ENCODE measurements at regions not wholly inside any gene's neighbourhood (a gene's known extent, or its start where the extent isn't known, plus 50 kb on each side); places are given as distances from the start of the nearest gene placed in this dataset.
"Not testable (repeated sequence)": the region's sequence is repeated elsewhere in the genome, so short reads cannot be mapped to it uniquely, and the experiment has no call there.

DNA sequence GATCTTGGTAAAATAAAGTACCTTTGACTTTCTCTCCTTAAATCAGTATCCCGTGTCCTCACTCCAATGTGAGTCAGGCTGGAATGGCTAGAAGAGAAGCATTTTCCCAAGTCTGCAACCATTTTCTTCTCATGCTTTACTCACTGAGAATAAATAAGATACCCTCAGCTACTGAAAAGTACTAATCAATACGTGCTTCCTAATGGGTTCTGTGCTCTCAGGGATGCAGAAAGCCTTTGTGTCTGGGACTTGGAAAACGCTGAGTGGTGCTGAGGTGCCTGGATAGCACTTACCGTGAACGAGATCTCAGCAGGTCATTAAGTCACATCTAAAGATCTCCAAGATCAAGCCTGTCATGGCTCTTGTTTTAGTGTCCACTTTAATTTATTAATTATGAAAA lies 672.3 kb upstream of the C16orf82 start:
- DNase-seq (ENCODE audit: low spot score), result no peak

DNA sequence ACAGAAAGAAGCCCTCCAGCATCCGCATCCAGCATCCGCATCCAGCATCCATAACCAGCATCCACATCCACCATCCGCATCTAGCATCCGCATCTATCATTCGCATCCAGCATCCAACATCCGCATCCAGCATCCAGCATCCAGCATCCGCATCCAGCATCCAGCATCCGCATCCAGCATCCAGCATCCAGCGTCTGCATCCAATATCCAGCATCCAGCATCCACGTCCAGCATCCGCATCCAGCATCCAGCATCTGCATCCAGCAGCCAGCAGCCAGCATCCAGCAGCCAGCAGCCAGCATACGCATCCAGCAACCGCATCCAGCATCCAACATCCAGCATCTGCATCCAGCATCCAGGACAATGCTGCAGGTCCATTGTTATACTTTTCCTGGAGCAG lies 671.0 kb upstream of the C16orf82 start:
- no peak for DNase-seq (ENCODE audit: low spot score)

DNA sequence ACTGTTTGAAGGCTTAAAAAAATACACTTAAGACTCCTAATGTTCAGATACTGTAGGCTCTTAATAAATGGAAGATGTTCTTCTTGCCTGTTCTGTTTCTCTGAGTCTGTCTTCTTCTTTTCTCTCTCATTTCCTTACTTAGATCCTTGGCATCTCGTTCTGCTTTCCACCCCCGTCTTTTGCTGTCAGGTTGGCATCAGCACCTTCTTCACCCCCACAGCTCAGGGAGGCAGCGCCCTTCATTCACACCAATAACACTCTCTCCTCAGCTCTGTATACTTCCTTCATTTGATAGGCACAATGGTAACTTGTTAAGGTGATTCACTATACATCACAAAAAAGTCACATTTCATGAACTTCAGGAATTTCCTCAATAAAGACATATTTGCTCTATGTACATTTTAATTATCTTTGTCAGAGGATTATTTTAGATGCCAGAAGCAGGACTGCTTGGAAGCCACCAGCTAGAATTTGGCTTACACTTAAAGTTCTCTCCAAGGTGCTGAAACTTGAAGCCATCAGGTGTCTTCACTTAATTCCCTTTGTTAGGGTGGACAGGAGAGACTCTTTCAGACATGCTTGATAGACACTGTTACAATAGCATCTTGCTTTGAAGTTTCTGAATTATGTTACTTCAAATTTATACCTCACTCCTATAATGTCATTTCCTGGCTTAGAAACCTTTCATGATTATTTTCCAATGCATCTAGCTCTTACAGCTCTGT lies 670.1 kb upstream of the C16orf82 start:
- DNase-seq (ENCODE audit: low spot score), result no peak

DNA sequence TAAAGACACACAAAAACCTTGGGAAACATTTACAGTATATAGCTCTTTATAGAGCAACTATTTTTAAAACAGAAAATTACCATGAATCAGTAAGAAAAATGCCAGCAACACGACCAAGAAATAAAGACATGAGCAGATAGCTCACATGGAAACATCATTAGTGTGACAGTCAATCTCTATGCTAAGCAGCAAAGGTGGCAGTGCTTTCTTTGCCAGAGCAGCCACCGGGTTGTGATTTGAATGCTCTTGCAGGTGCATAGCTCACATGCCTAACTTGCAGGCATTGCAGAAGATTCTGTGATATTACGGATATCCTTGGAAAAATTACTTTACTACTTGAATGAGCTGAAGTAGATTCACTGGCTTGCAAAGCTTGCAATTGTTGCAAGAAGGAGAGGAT lies 652.9 kb upstream of the C16orf82 start:
- DNase-seq (ENCODE audit: low spot score), result no peak

DNA sequence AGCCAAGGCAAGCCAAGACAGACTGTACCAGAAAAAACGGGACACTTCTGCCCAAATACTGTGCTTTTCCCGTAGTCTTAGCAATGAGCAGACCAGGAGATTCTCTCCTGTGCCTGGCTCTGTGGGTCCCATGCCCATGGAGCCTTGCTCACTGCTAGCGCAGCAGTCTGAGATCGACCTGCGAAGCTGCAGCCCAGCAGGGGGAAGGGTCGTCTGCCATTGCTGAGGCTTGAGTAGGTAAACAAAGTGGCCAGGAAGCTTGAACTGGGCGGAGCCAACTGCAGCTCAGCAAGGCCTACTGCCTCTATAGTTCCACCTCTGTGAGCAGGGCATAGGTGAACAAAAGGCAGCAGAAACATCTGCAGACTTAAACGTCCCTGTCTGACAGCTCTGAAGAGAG lies 647.3 kb upstream of the C16orf82 start:
- DNase-seq (ENCODE audit: low spot score), result not testable (repeated sequence)

DNA sequence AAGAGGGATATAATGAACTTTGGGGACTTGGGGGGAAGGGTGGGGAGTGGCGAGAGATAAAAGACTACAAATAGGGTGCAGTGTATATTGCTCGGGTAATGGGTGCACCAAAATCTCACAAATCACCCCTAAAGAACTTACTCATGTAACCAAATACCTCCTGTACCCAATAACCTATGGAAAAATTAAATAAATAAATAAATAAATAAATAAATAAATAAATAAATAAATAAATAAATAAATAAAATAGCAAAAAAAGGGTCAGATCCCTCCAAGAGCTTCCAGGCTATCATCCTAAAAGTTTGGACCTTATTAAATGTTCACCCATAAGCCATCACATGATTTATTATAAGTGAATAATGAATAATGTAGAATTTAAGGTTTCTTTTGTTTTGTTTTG lies 636.1 kb upstream of the C16orf82 start:
- DNase-seq (ENCODE audit: low spot score), result no peak

DNA sequence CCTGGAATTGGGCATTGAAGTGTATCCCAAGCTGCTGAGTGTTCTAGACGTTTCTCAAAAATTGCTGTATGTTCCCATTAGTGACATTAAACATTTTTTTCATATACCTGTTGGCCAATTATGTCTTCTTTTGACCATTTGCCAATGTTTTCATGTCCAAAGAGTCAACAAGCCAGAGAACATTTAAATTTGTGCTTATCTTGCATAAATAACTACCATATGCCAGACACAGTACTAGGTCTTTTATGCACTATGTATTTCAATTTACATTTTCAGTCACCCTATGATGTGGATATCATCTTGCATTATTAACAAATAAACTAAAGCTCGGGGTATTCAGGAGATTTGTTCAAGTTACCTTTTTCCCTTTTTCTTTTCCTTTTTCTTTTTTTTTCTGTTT lies 632.9 kb upstream of the C16orf82 start:
- no peak for DNase-seq (ENCODE audit: low spot score)

DNA sequence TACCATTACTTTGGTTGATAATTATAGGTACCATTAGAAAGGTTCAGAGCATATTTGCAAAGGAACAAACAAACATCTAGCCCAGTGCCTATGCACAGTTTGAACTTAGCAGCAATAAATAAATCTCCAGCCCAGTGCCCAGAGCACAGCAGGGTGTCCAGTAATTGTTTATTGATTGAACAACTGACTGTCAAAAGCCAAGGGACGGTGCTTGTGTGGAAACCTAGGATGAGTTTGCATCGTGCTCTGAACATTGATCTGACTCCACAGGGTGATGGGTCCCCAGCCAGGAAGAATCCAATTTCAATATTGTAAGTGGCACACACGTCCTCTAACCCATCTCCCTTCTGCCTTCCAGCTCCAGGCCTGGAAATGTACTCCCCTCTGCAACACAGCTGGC lies 625.5 kb upstream of the C16orf82 start:
- no peak for DNase-seq (ENCODE audit: low spot score)

DNA sequence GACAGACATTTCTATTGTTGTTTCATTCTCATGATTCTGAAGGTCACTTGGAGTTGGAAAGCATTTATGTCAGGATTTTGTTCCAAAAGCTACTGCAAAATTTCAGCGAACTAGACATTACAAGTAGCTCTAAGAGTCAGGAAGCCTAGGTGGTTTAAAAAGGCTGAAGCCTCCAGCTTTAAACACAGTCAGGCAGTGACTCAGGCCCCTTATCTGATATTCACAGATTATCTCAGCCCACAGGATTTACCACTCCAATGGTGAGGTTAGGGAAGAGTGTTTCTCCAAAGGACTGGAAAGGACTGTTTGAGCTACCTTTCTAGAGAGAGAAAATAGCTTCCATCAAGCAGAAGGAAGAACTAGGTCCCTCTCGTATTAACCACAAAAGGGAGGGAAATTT lies 624.4 kb upstream of the C16orf82 start:
- DNase-seq (ENCODE audit: low spot score), result no peak

DNA sequence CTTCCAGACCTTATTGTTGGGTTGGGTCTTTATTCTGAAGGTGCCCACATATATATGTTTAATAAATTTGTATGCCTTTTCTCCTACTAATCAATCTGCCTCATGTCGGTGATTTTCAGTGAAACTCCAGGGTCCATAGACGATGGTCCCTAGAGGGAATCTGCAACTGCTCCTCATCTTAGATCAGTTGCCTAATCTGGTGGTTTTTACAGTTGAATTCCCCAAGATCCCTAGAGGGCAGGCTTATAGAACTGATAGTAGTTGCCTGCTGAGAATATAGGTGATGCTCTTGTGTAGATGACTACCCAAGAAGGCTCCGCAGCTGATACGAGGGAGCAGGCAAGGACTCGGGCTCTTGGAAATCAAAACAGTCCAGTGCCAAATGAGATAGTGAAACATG lies 619.2 kb upstream of the C16orf82 start:
- DNase-seq (ENCODE audit: low spot score), result no peak

DNA sequence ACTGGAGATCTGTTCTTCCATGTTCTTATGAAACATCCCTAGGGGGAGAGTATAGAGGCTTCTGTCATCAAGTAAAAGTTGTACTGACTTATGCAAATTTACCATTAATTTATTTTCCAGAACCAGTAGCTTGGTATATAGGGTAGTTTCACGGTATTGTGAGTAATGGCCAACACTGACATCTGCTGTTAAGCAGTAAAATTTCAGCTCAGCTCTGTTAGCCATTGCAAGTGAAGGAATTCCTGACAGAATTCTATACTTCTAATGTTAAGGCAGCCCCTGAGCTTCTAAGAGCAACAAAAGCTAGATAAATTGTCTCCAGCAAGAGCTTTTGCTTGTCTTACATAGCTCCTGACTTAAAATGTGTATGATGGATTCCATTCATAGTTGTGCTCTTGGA lies 613.5 kb upstream of the C16orf82 start:
- DNase-seq (ENCODE audit: low spot score), result no peak

DNA sequence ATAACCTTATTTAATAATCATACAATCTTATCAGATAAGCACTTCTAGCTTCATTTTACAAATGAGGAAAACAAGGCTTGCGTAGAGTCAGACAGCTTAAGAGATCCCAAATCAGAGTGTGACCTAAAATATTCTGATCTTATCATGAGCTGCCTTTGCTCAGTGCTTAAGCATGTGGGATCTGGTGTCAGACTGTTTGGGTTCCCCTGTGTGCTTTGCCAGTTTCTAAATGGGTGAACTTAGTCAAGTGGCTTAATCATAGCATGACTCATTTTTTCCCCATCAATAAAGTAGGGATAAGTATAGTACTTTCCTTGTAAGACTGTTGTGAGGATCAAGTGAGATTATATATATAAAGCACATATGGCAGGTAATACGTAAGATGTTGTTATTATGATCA lies 612.6 kb upstream of the C16orf82 start:
- DNase-seq (ENCODE audit: low spot score), result no peak

DNA sequence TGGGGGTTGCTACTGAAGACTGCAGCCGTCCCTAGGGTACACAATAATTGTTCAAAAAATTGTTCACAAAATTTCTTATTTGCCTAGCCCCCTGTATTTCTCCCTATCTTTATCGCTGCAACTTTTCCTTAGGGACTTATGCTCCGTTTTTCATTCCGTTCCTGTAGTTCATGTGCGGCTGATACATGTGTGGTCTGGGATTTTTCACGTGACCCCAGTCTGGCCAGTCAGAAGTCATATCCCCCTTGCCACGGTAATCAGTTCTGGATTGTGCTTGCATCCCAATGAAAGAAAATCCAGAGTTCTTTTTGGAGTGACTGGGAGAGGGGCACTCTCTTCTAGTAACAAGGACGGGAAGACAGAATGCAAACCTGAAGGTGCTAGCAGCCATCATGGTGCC lies 610.7 kb upstream of the C16orf82 start:
- DNase-seq (ENCODE audit: low spot score), result no peak

DNA sequence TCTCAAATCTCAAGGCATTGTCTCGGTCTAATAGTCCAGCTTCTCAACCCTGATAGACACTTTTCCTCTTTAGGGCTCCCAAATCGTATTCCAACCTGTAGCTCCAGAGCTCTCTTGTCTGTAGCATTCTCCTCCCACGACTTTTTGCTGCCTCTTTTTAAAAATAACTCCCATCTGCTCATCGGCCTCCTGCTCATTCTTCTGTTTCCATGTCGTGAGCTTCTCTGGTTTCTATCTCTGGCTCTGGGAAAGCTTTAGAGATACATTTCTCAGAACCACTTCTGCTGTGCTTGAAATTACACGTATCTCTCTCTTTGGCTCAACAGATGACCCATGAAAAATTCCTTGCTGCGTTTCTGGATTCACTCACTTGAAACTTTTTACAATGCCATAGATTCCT lies 609.6 kb upstream of the C16orf82 start:
- no peak for DNase-seq (ENCODE audit: low spot score)

DNA sequence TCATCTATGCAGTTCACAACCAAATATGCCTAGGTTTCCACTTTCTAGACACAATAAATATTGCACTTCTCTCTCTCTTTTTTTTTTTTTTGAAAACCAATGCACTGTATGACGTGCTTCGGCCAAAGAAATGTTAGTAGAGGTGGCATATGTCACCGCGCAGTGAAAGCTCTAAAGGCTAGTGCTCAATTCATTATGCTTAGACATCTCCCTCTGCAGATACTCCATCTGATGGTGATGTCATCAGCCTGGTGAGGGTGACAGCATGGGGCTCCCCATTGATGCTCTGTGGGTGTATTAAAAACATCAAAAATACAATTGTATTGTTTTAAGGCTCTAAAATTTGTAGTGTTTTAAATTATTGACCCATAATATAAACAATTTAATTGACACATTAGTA lies 608.8 kb upstream of the C16orf82 start:
- DNase-seq (ENCODE audit: low spot score), result no peak

DNA sequence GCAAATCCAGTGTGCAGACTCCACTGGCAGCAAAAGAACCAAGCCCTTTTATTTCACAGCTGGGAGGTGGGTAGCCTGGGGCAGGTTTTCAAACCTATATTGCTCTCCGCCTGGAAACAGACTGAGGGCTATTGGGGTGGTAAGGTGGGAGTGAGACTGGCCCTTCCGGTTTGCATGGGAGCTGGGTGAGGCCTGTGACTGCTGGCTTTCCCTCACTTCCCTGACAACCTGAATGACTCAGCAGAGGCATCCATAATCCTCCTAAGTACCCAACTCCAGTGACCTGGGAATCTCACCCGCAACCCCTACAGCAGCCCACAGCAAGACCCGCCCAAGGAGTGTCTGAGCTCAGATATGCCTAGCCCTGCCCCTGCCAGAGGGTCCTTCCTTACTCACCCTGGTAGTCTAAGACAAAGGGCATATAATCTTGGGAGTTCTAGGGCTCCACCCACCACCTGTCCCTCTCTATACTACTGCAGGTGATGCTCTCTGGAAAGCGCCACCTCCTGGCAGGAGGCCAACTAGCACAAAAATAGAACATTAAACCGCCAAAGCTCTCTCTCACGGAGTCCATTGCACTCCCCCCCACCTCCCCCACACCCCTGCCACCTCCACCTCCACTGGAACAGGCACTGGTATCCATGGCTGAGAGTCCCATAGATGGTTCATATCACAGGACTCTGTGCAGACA lies 602.0 kb upstream of the C16orf82 start:
- DNase-seq (ENCODE audit: low spot score), result no peak

DNA sequence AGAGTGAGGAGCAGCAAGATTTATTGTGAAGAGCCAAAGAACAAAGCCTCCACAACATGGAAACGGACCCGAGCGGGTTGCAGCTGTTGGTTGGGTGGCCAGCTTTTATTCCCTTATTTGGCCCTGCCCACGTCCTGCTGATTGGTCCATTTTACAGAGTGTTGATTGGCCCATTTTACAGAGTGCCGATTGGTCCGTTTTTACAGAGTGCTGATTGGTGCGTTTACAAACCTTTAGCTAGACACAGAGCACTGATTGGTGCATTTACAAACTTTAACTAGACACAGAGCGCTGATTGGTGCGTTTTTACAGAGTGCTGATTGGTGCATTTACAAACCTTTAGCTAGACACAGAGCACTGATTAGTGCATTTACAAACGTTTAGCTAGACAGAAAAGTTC lies 592.3 kb upstream of the C16orf82 start:
- not testable (repeated sequence) for DNase-seq (ENCODE audit: low spot score)

DNA sequence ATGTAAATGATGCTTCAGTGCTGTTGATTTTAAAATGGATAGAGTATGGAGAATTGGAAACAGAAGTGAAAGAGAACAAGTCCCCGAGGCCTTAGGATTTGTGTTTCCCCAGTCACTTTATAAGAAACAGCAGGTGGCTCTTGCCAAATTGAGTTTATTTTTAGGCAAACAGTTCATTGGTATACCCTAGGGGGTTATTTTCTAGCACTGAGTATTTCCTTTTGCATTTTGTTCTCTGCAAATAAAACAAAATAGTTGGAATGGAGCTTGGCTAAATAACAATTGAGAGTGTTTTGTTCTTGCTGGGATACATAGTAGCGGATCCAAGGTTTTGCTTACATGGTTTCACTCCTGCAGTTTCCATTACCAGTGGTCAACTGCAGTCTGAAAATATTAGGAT lies 591.1 kb upstream of the C16orf82 start:
- no peak for DNase-seq (ENCODE audit: low spot score)

DNA sequence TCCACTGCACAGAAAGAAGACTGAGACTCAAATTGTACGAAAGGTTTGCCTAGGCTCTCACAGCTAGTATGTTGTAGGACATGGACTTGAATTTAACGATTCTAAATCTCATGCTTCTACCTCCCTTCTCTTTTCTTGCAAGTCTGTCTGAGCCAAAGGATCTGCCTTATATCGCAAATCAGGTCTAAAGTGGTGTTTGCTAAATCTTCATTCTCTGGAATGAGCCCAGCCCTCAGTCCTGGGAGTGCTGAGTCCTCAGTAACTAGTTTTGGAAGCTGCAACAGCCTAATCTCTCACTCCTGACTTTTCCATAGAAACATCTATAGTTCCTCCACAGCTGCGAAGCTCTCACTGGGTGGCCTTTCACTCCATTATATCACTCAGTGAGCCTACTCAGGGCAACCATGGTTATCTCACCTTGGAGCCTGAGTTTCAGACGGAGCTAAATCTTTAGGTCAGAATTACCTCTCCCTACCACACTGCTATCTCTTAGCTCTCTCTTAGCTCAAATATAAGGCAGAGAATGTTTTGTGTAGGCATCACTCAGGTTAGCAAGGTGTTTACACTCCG lies 575.5 kb upstream of the C16orf82 start:
- DNase-seq (ENCODE audit: low spot score), result no peak

DNA sequence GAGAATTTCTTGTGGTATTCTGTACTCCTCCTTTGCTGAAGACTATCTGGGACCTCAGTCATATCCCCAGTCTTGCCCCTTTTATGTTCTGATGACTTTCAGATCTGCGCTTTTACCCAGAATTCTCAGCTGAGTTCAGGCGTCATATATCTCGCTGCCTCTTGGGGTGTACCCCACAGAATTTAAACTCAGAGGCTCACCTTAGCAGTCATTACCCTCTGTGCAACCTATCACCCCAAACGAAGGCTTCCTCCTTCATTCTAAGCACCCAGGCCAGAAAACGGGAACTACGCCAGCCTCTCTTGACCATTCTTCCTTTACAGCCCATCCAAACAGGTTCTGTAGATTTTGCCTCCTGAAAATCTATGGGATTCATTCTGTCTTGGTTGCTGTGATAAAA lies 574.8 kb upstream of the C16orf82 start:
- no peak for DNase-seq (ENCODE audit: low spot score)

DNA sequence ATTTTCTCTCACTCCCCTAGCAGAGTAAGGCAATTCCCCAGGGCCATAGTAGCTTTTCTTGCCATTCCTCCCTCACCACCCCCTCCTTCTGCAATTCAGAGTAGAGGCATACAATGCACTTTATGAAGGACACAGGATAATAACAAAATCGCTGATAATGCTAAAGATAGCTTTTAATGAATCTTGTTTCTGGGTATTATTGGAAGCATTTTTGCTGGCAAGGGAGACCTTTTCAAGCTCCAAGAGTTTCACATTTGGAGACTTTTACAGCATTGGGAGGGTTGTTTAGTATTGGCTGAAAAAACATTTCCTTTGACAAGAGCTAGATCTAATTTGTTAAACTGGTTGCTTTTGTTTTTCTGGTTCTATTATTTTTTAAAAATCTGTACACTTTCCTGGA lies 573.0 kb upstream of the C16orf82 start:
- DNase-seq (ENCODE audit: low spot score), result no peak

DNA sequence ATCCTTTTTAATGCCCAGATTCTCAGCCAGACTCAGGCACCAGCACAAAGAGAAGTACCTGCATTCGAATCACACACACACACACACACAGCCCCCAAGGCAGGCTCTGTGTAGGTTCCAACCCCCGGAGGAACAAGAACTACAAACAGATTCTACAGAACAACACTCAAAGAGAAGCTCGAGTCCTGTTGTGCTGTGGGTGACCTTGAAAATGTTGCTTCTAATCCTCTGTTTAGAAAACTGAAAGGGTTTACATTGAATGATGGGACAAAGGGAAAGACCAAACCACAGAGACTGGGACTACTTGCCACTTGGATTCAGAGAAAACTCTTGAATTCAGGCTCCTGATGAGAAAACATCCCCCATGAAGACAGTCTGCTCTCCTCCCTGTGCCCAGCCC lies 568.8 kb upstream of the C16orf82 start:
- DNase-seq (ENCODE audit: low spot score), result no peak

DNA sequence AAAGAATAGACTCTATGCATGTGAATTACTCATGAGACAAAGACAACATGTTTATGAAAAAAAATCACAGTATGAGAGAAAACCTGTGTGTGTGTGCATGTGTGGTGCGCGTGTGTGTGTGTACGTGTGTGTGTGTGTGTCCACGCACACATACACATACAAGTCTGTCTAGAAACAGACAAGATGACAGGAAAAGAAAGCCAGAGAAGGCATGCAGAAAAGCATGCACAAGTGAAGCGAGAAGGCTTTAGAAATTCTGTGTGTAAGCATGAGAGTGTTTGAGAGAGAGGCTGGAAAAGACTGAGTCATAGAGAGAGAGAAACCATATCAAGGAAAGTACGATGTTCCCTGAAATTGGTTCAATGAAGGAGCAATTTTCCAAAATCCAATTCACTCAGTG lies 566.4 kb upstream of the C16orf82 start:
- no peak for DNase-seq (ENCODE audit: low spot score)

DNA sequence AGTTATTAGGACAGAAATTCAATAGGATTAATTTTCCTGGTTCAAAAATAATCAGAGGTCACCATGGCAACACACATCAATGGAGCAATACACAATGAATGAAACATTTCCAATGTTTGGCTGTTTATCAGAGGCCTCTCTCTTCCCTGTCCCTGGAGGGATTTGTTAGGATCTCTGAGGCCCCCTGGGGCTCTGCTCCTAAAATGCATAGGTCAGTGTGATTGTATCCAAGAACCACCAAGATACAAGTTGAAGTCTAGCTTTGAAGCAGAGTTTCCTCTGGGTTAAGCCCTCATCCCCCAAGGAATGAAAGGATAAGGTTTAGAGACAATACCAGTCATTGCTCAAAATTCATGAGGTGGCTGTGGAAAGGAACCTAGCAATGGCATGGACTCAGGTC lies 561.2 kb upstream of the C16orf82 start:
- DNase-seq (ENCODE audit: low spot score), result no peak

Data from CD4-positive, alpha-beta T cell treated with Interleukin-2 at 100 ng/mL for 4 hours (primary cell).